GM19328 (cell line): ENCODE measurements at regions not wholly inside any gene's neighbourhood (a gene's known extent, or its start where the extent isn't known, plus 50 kb on each side); places are given as distances from the start of the nearest gene placed in this dataset.
"Not testable (repeated sequence)": the region's sequence is repeated elsewhere in the genome, so short reads cannot be mapped to it uniquely, and the experiment has no call there.

ENCODE experiments used
- ATAC-seq: cut with Tn5 transposase; IDR thresholded peaks from one replicate; pipeline ENCODE4 v1.9.1; 2021; ENCODE audit warnings: mild to moderate bottlenecking, moderate library complexity; ENCODE audit not compliant: unreplicated experiment

DNA sequence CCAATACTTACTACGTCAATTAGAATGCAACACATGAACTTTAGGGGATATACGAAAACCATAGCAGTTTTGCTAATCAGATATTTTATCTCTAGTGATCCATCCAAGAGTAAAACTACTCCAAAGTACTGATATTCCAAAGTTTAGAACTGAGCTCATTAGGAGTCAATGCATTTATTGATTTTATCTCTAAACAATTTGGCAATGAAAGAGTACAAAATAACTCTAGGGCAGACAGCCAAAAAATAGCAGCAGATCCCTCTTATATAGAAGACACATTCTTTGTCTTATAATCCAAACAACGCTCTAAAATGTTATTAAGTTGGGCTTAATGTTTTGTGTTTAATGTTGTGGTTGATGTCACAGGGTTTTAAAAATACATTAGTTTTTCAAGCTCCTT is 923.9 kb upstream of the MAN1A1 start:
- no peak for ATAC-seq

DNA sequence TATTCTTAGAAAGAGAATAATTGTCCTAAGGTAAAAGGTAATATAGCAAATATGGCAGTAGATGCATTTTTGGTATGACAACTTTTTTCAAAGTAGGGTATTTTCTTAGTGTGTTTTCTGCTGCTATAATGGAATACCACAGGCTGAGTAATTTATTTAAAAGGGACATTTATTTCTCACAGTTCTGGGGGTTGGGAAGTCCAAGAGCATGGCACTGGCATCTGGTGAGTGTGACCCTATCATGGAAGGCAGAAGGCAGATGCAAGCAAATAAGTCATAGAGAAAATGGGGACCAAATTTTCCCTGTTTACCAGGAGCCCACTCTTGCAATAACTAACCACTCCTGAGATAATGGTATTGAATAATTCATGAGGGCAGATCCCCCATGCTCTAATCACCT is 922.5 kb upstream of the MAN1A1 start:
- no peak for ATAC-seq

DNA sequence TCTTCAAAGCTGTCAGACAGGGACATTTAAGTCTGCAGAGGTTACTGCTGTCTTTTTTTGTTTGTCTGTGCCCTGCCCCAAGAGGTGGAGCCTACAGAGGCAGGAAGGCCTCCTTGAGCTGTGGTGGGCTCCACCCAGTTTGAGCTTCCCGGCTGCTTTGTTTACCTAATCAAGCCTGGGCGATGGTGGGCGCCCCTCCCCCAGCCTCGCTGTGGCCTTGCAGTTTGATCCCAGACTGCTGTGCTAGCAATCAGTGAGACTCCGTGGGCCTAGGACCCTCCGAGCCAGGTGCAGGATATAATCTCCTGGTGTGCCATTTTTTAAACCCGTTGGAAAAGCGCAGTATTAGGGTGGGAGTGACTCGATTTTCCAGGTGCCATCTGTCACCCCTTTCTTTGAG is 918.7 kb upstream of the MAN1A1 start:
- ATAC-seq, result not testable (repeated sequence)

DNA sequence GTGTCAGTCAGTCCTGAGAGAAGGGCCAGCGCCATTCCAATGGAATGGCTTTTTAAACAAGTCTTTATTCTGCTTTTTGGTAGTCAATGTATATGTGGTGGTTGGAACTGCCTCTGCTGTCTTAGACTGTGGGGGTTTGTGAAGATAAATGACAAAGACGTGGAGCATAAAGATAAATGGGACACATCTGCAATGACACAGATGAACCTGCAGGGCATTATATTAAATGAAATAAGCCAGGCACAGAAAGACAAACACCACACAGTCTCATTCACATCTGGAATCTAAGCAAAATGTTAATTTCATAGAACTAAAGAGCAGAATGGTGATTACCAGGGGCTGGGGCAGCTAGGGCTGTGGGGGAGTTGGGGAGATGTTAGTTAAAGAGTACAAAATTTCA is 912.8 kb upstream of the MAN1A1 start:
- no peak for ATAC-seq

DNA sequence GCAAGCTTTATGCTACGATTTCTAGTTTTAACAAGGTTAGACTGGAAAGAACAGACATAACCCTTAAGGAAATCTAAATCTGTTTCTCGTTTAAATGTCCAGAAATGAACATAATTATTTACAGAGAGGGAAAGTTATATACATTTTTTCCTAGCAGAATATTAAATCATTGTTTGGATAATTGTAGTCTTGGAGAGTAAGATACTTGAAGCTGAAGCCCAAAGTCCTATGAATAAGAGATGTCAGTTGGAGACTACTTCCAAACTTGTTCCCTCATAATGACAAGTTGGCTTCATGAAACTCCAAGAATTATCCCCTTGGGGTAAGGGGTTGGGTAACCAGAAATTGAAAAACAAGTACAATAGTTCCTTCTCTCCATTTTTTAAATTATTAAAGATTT is 911.1 kb upstream of the MAN1A1 start:
- no peak for ATAC-seq

DNA sequence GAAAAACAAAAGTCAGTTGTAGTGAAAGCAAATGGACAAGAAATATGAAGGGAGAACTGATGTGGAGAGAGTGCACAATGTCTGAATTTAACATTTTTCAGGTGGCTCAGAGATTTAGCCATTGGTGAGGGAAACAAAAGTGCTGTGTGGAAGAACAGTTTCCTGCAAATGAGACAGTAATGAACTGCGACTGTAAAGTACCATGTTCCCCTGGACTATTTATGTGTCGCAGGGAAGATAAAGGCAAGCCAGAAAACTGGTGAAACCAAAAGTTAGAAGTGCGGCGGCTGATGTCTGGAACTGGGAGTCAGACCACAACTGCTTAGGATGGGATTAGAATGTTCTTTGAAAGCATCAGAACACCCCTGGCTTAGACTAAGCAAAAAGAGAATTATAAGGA is 905.1 kb upstream of the MAN1A1 start:
- ATAC-seq, result no peak

DNA sequence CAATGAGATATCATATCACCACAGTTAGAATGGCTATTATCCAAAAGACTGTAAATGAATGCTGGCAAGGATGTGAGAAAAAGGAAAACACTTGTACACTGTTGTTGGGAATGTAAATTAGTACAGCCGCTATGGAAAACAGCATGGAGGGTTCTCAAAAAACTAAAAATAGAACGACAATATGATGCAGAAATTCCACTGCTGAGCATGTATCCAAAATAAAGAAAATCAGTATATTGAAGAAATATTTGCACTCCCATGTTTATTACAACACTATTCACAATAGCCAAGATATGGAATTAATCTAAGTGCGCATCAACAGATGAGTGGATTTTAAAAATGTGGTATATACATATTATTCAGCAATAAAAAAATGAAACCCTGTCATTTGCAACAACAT is 898.9 kb upstream of the MAN1A1 start:
- ATAC-seq, result no peak

DNA sequence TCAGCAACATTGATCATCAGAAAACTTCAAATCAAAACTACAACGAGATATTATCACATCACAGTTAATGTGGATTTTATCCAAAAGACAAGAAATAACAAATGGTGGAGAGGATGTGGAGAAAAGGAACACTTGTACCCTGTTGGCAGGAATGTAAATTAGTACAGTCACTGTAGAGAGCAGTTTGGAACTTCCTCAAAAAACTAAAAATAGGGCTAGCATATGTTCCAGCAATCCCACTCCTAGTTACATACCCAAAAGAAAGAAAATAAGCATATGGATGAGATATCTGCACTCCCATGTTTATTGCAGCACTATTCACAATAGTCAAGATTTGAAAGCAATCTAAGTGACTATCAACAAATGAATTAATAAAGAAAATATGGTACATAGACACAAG is 887.7 kb upstream of the MAN1A1 start:
- no peak for ATAC-seq

DNA sequence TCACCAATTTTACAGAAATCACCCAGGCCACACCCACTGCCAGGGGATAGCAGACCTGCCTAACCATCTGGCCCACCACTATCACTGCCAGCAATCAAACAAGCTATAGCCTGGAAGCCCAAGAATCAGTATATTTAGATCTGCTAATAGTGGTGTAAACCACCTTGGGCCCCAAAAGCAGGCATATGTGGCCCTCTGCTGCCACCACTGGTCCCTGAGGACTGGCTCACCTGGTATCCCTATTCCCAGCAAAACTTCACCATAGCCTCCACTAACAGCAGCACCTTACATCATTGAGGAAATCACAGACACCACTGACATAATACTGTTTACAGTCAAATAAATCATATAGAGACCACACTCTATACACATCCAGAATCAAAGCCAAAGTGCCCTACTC is 880.4 kb upstream of the MAN1A1 start:
- ATAC-seq, result no peak

DNA sequence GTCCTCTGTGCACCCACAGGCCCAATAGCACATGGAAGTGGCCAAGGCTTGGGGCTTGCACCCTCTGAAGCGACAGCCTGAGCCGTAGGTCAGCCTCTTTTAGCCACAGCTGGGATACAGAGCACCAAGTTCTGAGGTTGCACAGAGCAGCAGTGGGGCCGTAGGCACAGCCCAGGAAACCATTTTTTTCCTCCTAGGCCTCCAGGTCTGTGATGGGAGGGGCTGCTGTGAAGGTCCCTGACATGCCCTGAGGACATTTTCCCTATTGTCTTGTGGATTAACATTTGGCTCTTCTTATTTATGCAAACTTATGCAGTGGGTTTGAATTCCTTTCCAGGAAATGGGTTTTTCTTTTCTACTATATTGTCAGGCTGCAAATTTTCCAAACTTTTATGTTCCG is 878.7 kb upstream of the MAN1A1 start:
- ATAC-seq, result no peak

DNA sequence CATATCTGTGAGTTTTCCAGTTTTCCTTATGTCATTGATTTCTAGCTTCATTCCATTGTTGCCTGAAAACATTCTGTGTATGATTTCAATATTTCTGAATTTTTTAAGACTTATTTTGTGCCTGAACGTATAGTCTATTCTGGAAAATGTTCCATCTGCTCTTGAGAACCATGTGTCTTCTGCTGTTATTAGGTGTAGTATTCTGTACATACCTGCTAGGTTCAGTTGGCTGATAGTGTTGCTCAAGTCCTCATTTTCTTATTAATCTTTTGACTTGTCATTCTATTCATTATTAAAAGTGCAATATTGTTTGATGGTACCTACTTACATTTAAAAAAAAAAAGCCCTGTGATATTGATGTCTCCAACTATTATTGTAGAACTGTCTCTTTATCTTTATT is 869.8 kb upstream of the MAN1A1 start:
- no peak for ATAC-seq

DNA sequence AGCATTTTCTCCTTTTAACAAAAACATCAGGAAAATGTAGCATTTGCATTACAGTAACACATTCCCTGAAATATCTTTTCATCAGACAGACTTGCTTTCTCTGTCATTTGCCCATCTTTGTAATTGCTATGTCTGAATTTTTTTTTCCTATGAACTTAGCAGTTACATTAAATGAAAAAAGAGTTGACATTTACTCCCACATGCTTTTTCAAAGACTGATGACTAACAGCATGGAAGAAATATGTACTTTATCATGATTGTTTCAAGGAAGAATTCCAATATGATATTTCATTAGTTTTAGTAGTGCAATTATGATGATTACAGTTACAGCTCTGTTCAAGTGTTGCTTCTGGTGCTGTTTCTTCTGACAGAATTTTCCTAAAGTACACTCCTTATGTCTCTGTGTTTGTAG is 864.5 kb upstream of the MAN1A1 start:
- no peak for ATAC-seq

DNA sequence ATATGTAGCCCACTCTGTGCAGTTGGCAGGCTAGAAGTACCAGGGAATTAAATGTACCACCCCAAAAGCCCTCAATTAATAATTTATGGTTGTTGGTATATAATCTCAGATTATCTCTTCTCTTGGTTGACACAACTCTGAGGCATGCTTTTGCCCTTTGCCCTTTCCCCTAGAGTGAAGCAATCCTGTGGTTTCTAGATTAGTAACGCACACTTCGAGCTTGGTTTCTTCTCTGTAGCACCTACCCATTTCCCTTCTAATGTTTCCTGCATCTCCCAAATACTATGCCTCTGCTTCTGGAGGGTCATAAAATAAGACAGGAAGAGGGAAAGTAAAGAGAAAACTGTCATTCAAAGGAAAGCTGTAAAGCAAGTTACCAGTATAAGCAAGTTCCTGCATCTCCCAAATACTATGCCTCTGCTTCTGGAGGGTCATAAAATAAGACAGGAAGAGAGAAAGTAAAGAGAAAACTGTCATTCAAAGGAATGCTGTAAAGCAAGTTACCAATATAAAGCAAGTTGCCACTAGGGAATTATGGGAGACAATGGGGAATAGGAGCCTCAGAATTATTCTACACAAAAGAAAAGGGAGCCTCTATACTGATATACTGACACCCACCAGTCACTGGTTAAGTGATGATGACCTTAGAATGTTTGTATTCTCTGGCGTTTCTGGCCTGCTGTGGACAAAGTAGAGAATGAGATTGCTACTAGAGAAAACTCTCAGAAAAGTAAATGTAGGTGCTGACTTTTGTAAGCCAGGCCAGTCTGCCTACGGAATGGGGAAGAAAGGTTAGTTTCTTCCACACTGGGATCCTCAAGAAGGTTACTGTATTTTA is 862.6 kb upstream of the MAN1A1 start:
- ATAC-seq, result no peak

DNA sequence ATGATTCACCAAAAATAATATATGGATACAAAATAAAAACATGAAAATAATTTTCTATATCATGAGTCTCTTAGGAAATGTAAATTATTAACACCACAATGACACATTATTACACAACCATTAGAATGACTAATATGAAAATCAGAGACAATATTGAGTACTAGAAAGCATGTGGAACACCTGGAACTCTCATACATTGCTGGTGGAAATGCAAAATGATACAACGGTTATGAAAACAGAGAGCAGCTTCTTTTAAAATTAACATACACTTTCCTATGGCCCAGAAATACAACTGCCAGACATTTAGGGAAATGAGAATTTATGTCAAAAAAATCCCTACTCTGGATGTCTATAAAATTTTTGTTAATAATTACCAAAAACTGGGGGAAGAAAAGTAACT is 853.3 kb upstream of the MAN1A1 start:
- no peak for ATAC-seq

DNA sequence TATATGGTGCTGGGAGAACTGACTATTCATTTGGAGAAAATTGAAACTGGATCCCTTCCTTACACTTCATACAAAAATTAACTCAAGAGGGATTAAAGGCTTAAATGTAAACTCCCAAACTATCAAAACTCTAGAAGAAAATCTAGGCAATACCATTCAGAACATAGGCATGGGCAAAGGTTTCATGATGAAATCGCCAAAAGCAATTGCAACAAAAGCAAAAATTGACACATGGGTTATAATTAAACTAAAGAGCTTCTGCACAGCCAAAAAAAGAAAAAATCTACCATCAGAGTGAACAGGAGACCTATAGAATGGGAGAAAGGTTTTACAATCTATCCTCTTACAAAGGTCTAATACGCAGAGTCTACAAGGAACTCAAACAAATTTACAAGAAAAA is 851.3 kb upstream of the MAN1A1 start:
- no peak for ATAC-seq

DNA sequence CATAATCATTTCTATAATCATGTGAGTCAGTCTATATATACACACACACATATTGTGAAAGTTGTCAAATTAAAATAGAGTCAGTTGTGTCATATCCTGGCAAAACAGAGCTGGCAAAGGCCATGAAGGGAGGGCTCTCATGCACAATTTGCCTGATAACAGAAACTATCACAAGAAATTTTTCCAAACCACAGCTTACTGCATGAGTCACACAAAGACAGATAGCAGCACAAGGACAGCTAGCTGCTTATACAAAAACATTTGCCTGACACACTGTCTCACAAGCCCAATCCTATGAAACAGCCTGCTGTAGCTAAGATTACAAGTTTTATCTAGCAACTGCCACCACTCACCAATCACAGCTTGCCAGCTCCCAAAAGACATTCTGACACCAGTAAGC is 848.5 kb upstream of the MAN1A1 start:
- ATAC-seq, result no peak

DNA sequence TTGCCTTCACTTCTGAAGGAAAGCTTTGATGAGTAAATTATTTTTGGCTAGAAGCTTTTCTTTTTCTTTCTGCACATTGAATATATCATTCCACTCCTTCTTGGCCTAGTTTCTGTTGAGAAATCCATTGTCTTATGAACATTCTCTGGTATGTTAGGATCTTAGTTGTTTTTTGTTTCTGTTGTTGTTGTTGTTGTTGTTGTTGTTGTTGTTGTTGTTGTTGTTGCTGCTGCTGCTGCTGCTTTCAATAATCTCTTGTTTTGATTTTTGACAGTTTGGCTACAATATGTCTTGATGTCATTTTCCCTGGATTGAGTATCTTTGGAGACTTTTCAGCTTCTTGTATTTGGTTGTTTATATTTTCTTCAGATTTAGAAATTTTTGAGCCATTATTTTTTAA is 836.5 kb upstream of the MAN1A1 start:
- ATAC-seq, result no peak

DNA sequence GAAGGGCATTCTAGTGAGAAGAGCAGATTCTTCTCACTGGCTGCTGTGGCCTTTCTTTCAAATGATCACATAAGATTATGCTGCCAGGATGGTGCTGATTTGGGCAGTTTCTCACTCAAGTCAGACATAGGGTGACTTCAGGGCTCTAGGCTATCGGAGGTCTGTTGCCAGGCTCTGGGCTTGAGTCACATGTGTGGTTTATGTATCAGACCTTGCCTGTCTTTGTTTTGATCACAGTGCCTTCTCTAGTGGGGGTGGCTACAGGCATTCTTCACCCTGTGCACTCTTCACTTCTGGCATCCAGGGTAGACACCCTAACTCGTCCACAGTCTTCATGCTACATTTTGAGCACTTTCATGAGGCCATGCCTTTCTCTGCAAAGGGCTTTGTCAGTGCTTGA is 823.7 kb upstream of the MAN1A1 start:
- no peak for ATAC-seq

DNA sequence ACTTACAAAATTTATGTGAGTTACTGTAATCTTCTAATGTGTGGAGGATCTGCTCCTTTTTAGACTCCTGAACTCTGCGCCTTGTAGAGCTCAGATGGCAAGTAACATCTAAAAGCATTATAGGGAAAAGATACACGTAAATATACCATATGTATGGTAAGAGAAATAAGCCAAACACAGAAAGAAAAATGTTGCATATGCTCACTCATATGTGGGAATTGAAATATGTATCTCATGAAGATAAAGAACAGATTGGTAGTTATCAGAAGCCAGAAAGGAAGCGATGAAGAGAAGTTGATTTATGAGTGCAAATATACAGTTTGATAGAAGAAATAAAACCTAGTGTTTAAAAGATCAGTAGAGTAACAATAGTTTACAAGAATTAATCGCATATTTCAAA is 815.0 kb upstream of the MAN1A1 start:
- no peak for ATAC-seq

DNA sequence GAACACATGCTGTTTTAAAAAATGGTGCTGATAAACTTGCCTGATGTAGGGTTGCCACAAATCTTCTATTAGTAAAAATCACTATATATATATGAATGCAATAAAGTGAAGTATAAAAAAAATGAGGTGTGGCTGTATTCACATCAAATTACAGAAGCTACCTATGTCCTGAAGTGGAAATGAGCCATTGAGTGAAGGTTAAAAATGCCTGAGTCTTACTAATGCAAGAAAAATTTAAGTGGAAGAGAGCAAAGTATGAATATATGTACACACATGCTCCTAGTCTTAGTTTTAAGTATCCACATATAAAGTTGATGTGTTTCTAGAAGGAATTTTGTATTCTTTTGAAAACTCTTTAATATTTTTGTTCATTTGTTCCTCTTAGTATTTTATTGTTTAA is 808.3 kb upstream of the MAN1A1 start:
- no peak for ATAC-seq

DNA sequence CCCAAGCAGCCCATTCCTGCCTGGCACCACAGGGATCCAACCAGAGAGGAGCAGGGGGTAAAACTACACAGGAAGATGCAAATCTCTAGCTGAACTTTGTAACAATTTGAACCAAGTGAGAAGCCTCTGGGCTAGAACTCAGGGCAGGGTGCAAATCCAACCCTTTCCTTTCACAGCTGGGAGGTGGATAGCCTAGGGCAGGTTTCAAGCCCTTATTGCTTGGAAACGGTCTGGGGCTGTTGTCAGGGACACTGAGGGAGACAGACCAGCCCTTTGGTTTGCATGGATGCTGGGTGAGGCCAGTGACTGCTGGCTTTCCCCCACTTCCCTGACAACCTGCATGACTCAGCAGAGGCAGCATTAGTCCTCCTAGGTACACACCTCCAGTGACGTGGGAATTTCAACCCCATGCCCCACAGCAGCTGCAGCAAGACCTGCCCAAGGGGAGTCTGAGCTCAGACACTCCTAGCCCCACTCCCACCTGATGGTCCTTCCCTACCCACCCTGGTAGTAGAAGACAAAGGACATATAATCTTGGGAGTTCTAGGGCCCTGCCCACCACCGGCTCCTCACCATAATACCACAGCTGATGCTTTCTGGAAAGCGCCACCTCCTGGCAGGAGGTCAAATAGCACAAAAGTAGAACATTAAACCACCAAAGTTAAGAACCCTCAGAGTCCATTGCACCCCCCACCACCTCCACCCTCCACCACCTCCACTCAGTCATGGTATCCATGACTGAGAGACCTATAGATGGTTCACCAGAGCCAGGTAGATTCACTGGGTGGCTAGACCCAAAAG is 797.7 kb upstream of the MAN1A1 start:
- ATAC-seq, result no peak

DNA sequence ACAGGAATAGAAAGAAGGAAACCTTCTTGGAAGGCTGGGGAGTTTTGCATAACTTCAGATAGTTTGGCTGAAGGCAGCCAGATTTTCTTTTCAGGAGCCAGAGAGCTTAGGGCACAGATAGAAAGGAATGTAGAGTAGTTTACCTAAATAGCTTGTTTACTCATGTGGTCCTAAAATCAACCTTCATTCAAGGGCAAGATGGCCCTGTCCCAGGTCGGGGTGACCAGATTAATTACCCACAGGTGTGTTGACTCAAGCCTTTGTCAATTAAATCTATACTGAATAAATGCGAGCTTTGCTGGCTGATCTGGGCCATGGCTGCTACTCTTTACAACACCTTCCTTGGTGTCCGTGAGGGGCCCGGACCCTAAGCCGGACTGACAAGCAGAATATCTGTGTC is 792.0 kb upstream of the MAN1A1 start:
- ATAC-seq, result no peak
